Naive thymus-derived CD8-positive, alpha-beta T cell (primary cell): ENCODE measurements at regions not wholly inside any gene's neighbourhood (a gene's known extent, or its start where the extent isn't known, plus 50 kb on each side); places are given as distances from the start of the nearest gene placed in this dataset.
"Not testable (repeated sequence)": the region's sequence is repeated elsewhere in the genome, so short reads cannot be mapped to it uniquely, and the experiment has no call there.

Source experiments
- ATAC-seq, 2 donors: fragments of 150-1000 bp; cut with Tn5 transposase in 1 of 2; sonication (Bioruptor Pico), chemical (Tn5 transposase) in 1 of 2; 1 replicate in 1 of 2; 2 replicates in 1 of 2; pipeline ENCODE4 v1.10.0; 2021; ENCODE audit warnings: mild to moderate bottlenecking in 2 of 2, moderate library complexity in 2 of 2
- POLR2A ChIA-PET: fragments of 350-600 bp; sonication (Branson Sonifier 250); formaldehyde crosslinking; loops from one replicate; lab custom pipeline; 2021; ENCODE audit warnings: antibody characterized with exemption; lab: Charles Lee
- DNase-seq, 10 donors: peaks; one replicate each; pipeline versions ENCODE4 v3.0.0 to v3.0.0-alpha.2; 2020 to 2022
- H3K27ac Mint-ChIP-seq, 10 donors: one replicate each; pipeline ENCODE4 v1.8.0; 2020 to 2022; ENCODE audit warnings: mild to moderate bottlenecking in 10 of 10, mixed read lengths in 10 of 10, moderate library complexity in 4 of 10, inconsistent platforms in 1 of 10
- H3K27me3 Mint-ChIP-seq, 5 donors: one replicate each; pipeline ENCODE4 v1.8.0; 2021 to 2022; ENCODE audit warnings: mixed read lengths in 5 of 5
- H3K36me3 Mint-ChIP-seq, 3 donors: one replicate each; pipeline ENCODE4 v1.8.0; 2020 to 2022; ENCODE audit warnings: mixed read lengths in 3 of 3, mild to moderate bottlenecking in 2 of 3, inconsistent platforms in 1 of 3
- H3K4me1 Mint-ChIP-seq, 4 donors: one replicate each; pipeline ENCODE4 v1.8.0; 2021 to 2022; ENCODE audit warnings: mixed read lengths in 4 of 4
- H3K4me3 Mint-ChIP-seq, 10 donors: one replicate each; pipeline ENCODE4 v1.8.0; 2020 to 2022; ENCODE audit warnings: mild to moderate bottlenecking in 10 of 10, mixed read lengths in 10 of 10, moderate library complexity in 6 of 10, inconsistent platforms in 1 of 10
- H3K9me3 Mint-ChIP-seq, 9 donors: one replicate each; pipeline ENCODE4 v1.8.0; 2020 to 2022; ENCODE audit warnings: mixed read lengths in 9 of 9, mild to moderate bottlenecking in 3 of 9, inconsistent platforms in 1 of 9, moderate library complexity in 1 of 9

DNA sequence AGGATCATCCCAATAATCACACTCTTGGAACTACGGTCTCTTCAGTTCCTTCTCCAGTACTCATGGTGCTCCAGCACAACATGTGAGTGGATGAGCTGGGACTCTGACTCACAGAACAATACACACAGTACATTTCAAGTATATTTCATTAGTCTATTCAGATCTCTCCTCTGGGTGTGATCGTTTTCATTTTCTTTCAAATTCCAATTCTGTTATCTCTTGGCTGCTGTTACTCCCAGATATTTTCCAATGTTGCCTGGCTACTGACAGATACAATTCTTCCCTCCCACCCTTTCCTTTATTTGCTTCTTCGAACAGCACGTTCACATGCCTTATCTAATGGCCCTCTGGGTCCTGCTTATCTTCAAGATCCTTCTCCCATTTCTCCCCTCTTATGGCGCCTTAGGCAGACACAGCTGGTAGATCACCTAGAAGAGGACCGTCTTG lies 216.0 kb downstream of the ACKR3 start:
- POLR2A ChIA-PET: no interaction called here
- Mint-ChIP-seq H3K4me3 (no peak overlapping the region), H3K9me3 (no peaks in the 10 kb centered on the region), H3K27ac (no peak overlapping the region), H3K27me3 (peaks cover 11 to 76% (median 30%) of the 10 kb centered on the region in 5 donors), H3K36me3 (peaks cover 0 to 4% (median 0%) of the 10 kb centered on the region in 3 donors), H3K4me1 (peaks cover 0 to 2% (median 0%) of the 10 kb centered on the region in 4 donors)
- DNase-seq (no peak), ATAC-seq (no peak)

DNA sequence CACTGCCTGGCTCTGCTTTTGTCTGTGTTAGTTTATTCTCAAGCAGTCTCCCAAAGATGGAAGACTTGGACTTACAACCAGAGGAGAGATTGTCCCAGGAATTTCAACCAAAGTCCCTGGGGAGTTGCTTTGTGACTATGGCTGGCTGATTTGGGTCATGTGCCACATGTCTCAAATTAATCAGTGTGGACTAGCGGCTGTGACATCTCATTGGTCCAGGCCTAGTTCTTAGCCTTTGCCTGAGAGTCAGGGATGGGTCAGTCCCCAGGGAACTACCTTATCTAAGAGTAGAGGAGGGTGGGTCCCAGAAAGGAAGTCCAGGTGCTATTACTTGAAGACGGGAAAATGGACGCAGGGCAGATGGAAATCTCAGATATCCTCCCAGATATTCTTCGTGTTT lies 217.1 kb downstream of the ACKR3 start:
- ATAC-seq (no peak), DNase-seq (no peak)
- Mint-ChIP-seq H3K4me1 (peaks cover 0 to 2% (median 0%) of the 10 kb centered on the region in 4 donors), H3K36me3 (peaks cover 0 to 4% (median 0%) of the 10 kb centered on the region in 3 donors), H3K27ac (no peak overlapping the region), H3K9me3 (no peaks in the 10 kb centered on the region), H3K27me3 (peaks cover 6 to 79% (median 28%) of the 10 kb centered on the region in 5 donors), H3K4me3 (no peak overlapping the region)
- POLR2A ChIA-PET: no interaction called here

DNA sequence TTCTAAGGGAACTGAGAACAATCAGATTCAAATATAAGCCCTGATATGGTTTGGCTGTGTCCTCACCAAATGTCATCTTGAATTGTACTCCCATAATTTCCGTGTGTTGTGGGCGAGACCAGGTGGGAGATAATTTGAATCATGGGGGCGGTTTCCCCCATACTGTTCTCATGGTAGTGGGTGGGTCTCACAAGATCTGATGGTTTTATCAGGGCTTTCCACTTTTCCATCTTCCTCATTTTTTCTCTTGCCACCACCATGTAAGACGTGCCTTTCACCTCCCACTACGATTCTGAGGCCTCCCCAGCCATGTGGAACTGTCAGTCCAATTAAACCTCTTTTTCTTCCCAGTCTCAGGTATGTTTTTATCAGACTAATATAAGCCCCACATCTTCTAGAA lies 217.8 kb downstream of the ACKR3 start:
- DNase-seq, POLR2A ChIA-PET, H3K9me3 Mint-ChIP-seq, ATAC-seq, H3K36me3 Mint-ChIP-seq, H3K4me1 Mint-ChIP-seq, H3K27ac Mint-ChIP-seq, H3K4me3 Mint-ChIP-seq: not testable (repeated sequence)
- H3K27me3 Mint-ChIP-seq: peaks cover 6 to 73% (median 30%) of the 10 kb centered on the region in 5 donors

DNA sequence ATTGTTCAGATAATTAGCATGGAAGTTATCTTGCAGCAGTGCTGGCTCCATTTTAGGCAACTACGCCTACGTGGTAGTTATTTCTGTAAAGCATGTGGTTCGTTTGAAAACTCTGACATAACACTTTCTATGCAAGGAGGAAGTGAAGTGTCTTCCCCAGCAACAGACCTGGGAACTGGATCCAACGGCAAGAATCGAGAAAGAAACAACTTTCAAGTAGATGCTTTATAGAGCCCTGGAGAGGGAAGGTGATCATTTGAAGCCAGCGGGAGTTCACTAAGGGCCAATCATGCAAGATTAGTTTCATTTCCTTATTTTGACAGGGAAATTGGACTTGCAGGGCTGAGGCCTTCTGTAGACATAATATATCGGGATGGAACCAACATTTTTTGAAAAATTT lies 218.3 kb downstream of the ACKR3 start:
- Mint-ChIP-seq H3K9me3 (peaks cover 0 to 2% (median 0%) of the 10 kb centered on the region in 9 donors), H3K36me3 (peaks cover 0 to 4% (median 0%) of the 10 kb centered on the region in 3 donors), H3K27ac (no peak overlapping the region), H3K4me3 (no peak overlapping the region), H3K27me3 (peaks cover 6 to 72% (median 30%) of the 10 kb centered on the region in 5 donors), H3K4me1 (peaks cover 0 to 2% (median 0%) of the 10 kb centered on the region in 4 donors)
- ATAC-seq: no peak
- POLR2A ChIA-PET: no interaction called here
- no peak for DNase-seq

DNA sequence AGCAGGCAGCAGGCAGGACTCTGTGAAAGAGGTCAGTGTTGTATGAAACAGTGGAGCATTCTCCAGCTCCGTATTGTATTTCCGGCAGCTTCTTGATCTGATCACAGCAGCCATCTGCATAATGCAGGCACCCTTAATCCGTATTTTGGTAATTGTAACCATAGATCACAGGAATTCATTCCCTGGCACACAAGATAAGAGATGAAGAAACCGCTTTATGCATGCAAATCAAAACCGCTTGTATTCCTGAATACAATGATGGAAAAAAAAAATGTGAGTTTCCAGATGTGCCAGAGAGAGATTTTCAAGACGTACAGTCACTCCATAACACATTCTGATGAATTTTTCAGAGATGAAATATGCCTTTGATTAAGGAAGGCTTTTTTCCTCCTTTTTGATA lies 221.3 kb downstream of the ACKR3 start:
- H3K27ac Mint-ChIP-seq: no peak overlapping the region
- DNase-seq (no peak), ATAC-seq (no peak)
- no peak overlapping the region for H3K4me3 Mint-ChIP-seq
- POLR2A ChIA-PET: no interaction called here
- H3K4me1 Mint-ChIP-seq: no peaks in the 10 kb centered on the region
- peaks cover 0 to 2% (median 0%) of the 10 kb centered on the region in 9 donors for H3K9me3 Mint-ChIP-seq
- H3K36me3 Mint-ChIP-seq: no peaks in the 10 kb centered on the region
- peaks cover 2 to 57% (median 21%) of the 10 kb centered on the region in 5 donors for H3K27me3 Mint-ChIP-seq

DNA sequence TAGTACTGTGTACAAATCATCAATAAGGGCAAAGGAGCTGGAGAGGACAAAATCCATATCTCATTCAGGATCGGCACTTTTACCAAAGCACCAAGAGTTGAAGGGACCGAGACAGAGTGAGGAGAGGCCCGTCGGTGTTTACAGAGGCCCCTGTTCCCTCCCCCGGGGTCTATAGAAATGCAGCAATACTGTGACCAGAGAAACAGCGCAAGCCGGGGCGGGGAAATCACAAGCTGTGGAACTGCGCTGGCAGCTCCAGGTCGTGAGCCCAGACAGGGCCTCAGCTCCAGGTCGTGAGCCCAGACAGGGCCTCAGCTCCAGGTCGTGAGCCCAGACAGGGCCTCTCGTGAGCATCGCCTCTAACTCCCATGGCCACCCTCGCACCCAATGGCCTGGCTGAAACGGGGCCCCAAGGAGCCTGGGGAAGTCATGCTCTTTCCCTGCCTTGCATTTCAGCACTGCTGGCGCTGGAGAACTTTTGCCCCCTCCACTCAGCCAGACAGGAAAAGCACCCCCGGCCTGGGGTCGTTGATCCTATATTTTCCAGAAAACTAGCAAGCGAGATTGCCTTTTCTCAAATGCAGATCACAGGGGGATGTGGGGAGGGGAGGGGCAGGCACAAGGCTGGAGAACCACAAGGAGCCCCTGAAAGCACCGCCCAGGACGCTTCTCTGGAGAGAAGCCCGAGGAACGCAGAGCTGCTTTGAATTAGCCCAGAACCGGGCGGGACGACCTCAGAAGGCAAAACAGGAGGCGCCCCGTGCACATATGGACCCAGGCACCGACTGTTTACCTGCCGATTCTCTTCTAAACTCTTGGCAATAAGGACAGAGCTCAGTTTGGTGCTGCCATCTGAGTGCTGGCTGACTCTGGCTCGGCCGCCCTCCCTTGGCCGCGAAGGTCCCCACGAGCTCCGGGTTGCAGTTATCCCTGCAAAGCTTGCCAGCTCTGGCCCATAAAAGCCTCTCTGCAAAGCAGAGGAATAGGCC lies 223.7 kb downstream of the ACKR3 start:
- no peak overlapping the region for H3K4me3 Mint-ChIP-seq
- H3K36me3 Mint-ChIP-seq: no peaks in the 10 kb centered on the region
- POLR2A ChIA-PET: no interaction called here
- H3K4me1 Mint-ChIP-seq: no peaks in the 10 kb centered on the region
- peaks cover 0 to 2% (median 0%) of the 10 kb centered on the region in 9 donors for H3K9me3 Mint-ChIP-seq
- no peak for ATAC-seq
- no peak overlapping the region for H3K27ac Mint-ChIP-seq
- DNase-seq: no peak
- peaks cover 2 to 35% (median 16%) of the 10 kb centered on the region in 5 donors for H3K27me3 Mint-ChIP-seq

DNA sequence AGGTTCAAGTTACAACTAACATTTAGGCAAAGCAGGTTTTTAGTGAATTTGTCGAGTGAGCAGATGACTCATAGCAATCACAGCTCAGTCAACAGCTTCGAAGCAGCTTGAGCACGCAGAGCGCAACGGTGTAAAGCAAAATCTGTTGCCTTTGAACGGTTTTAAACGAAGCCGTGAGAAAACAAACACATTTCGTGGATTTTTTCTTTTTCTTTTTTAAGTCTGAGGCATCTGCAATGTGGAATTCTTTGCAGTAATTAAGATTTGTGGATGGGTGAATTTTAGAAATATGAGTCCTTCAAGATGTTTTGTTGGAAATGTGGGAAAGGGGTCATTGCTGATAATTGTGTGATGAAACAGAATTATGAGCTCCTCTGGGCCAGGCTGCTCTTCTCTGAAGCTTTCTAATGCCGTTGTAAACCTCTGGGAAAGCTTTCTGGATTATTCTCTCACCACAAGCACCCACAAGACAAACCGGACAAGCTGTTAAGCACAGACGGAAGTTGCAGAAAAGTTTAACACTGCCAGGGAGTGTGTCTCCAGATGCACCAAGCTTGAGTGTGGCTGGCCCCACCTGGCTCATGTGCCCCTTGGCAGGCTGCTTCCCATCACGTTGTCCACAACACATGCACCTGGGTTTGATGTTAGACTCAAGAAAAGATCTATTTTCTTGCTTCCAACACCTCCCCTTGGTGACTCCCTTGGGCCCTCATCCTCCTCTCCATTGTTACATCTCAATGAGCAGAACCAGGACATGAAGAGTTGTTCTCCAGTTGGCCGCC lies 224.7 kb downstream of the ACKR3 start:
- peaks cover 0 to 25% (median 15%) of the 10 kb centered on the region in 5 donors for H3K27me3 Mint-ChIP-seq
- H3K4me3 Mint-ChIP-seq: no peak overlapping the region
- no peaks in the 10 kb centered on the region for H3K36me3 Mint-ChIP-seq
- no peak overlapping the region for H3K27ac Mint-ChIP-seq
- DNase-seq (no peak), ATAC-seq (no peak)
- no peaks in the 10 kb centered on the region for H3K4me1 Mint-ChIP-seq
- H3K9me3 Mint-ChIP-seq: peaks cover 0 to 2% (median 0%) of the 10 kb centered on the region in 9 donors
- POLR2A ChIA-PET: no interaction called here

DNA sequence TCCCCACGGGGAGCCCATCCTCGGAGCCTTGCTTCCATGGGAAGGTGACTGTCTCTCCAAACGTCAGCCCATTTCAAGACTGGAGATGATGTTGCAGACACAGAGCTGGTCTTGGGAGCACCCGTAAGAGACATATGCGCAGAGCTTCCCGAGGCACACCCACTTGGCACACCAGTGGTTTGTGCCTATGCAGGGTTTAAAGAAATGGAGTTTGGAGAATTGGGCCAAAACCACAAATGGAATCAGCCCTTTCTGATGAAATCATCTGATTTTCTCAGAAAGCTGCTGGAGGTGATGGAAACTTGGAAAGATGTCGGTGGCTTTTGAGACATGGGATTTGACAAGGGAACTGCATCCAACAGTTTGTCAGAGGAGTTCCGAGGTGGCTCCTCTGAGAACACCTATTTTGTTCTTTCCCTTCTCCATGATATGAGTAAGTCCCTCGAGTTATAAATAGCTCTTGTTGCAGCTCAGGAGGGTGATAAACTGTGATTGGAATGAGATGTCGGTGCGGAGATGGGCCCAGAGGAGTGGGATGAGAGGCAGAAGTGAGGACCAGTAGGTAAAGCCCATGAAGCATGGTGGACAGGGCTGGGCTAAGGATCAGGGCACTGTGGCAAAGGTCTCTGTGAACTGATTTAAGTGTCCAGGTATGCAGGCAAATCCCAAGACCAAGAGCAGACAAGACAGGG lies 225.7 kb downstream of the ACKR3 start:
- peaks cover 0 to 2% (median 0%) of the 10 kb centered on the region in 9 donors for H3K9me3 Mint-ChIP-seq
- H3K4me3 Mint-ChIP-seq: no peak overlapping the region
- H3K36me3 Mint-ChIP-seq: no peaks in the 10 kb centered on the region
- peaks cover 0 to 20% (median 11%) of the 10 kb centered on the region in 5 donors for H3K27me3 Mint-ChIP-seq
- no peaks in the 10 kb centered on the region for H3K4me1 Mint-ChIP-seq
- ATAC-seq (no peak), DNase-seq (no peak)
- no peak overlapping the region for H3K27ac Mint-ChIP-seq
- POLR2A ChIA-PET: no interaction called here

DNA sequence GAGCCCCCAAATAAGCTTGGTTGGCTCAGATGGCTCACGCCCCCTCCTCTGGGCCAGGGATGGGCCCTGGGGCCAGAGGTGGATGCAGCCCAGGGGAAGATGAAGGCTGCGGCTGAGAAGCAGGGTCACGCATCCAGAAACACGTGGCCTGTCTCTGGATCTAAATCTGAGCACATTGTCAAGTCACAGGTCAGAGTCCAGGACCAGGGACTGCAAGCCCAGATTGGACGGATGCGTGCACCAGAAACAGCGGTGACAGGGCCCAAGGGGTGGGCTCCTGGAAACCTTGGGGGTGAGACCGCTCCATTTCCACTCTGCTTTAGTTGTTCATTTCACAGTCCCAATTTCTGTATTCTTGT lies 226.2 kb downstream of the ACKR3 start:
- H3K4me3 Mint-ChIP-seq: no peak overlapping the region
- no peak overlapping the region for H3K27ac Mint-ChIP-seq
- peaks cover 0 to 3% (median 0%) of the 10 kb centered on the region in 9 donors for H3K9me3 Mint-ChIP-seq
- DNase-seq: no peak
- peaks cover 0 to 25% (median 12%) of the 10 kb centered on the region in 5 donors for H3K27me3 Mint-ChIP-seq
- POLR2A ChIA-PET: no interaction called here
- no peak for ATAC-seq
- H3K36me3 Mint-ChIP-seq: no peaks in the 10 kb centered on the region
- H3K4me1 Mint-ChIP-seq: no peaks in the 10 kb centered on the region

DNA sequence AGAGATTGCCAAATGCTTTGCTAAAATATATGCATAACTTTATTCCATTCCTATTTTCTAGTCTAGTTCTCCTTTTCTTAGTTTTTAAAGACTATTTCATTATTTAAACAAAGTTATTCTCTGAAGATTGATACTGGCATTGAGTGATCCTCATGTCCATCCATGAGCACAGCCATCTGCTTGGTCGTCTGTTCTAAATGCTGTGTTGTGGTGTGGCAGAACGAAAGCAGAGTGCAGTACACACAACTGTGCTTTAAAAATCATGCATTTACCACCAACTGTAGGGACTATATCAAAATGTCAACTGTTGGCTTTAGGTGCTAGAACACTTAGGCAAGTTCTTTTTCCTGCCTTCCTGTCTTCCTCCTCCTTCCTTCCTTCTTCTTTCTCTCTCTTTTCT lies 226.6 kb downstream of the ACKR3 start:
- Mint-ChIP-seq H3K27ac (no peak overlapping the region), H3K36me3 (no peaks in the 10 kb centered on the region), H3K27me3 (peaks cover 3 to 25% (median 15%) of the 10 kb centered on the region in 5 donors), H3K4me3 (no peak overlapping the region), H3K9me3 (peaks cover 0 to 7% (median 0%) of the 10 kb centered on the region in 9 donors), H3K4me1 (no peaks in the 10 kb centered on the region)
- DNase-seq (no peak), ATAC-seq (no peak)
- POLR2A ChIA-PET: no interaction called here

DNA sequence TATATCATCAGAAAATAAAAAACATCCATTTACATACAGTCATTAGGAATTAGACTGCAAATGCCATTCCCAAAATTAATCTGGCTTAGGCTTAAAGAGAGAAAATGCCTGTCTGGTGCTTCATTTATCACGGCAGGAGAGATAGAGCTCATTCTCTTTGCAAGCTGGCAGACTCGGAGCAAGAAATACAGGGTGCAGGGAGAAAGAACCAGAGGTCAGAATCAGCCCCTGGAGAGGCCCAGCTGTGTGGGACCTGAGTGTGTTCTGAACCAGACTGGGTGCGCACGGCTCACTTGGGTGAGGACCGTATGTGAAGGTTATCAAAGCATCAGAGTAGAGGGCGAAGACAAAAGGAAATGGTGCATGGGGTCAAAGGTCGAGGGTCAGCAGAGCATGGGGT lies 227.8 kb downstream of the ACKR3 start:
- H3K4me1 Mint-ChIP-seq: no peaks in the 10 kb centered on the region
- DNase-seq (no peak), ATAC-seq (no peak)
- no peak overlapping the region for H3K27ac Mint-ChIP-seq
- peaks cover 6 to 27% (median 15%) of the 10 kb centered on the region in 5 donors for H3K27me3 Mint-ChIP-seq
- H3K9me3 Mint-ChIP-seq: peaks cover 0 to 10% (median 0%) of the 10 kb centered on the region in 9 donors
- H3K4me3 Mint-ChIP-seq: no peak overlapping the region
- POLR2A ChIA-PET: no interaction called here
- H3K36me3 Mint-ChIP-seq: no peaks in the 10 kb centered on the region

DNA sequence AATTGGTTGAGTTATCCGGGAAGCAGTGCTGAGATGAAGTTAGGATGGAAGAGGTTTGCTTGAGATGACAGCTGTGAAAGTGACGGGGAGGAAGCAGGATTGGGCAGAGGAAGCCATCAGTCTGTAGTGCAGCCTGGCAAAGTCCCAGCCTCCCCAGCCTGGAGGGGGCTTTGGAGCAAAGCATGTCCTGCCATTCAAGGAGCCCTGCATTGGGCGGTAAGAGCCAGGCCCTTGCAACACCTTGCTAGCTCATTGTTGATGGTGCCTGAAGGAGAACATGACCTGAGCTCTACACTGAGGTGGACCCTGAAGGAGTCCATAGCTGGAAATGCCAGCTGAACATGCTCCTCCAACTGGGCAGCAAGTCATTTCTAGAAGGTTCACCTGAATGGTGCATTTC lies 228.9 kb downstream of the ACKR3 start:
- no peaks in the 10 kb centered on the region for H3K36me3 Mint-ChIP-seq
- POLR2A ChIA-PET: no interaction called here
- H3K27me3 Mint-ChIP-seq: peaks cover 10 to 33% (median 15%) of the 10 kb centered on the region in 5 donors
- H3K4me3 Mint-ChIP-seq: no peak overlapping the region
- DNase-seq (no peak), ATAC-seq (no peak)
- no peaks in the 10 kb centered on the region for H3K4me1 Mint-ChIP-seq
- no peak overlapping the region for H3K27ac Mint-ChIP-seq
- H3K9me3 Mint-ChIP-seq: peaks cover 0 to 10% (median 0%) of the 10 kb centered on the region in 9 donors
